HCT116 (cell line): ENCODE measurements at regions not wholly inside any gene's neighbourhood (a gene's known extent, or its start where the extent isn't known, plus 50 kb on each side); places are given as distances from the start of the nearest gene placed in this dataset.

ENCODE experiments used
- ATAC-seq: fragments of 200-7000 bp; cut with Tn5 transposase; 2 replicates; pipeline ENCODE4 v1.9.1; 2020; ENCODE audit warnings: mild to moderate bottlenecking, moderate library complexity
- BruUV-seq: library from RNA; stranded (reverse); fragments of 400-500 nt; replicated peaks from 2 replicates; lab custom pipeline; 2021; lab: Mats Ljungman, UMichigan
- CTCF ChIA-PET: fragments of 300-600 bp; sonication (Branson Sonifier 250); formaldehyde crosslinking; loops from one replicate; lab custom pipeline; 2021; ENCODE audit warnings: antibody characterized with exemption; lab: Charles Lee
- POLR2A ChIA-PET: fragments of 300-600, 350-600 bp; sonication (Branson Sonifier 250); formaldehyde crosslinking; loops from one replicate; lab custom pipeline; 2021; ENCODE audit warnings: antibody characterized with exemption; lab: Charles Lee
- RAD21 ChIA-PET, 2 experiments: fragments of 300-600 bp; sonication (Branson Sonifier 250); formaldehyde crosslinking; loops; one replicate each; lab custom pipeline; 2023; ENCODE audit warnings: low total read pairs in 2 of 2; ENCODE audit not compliant: uncharacterized antibody in 2 of 2, unreplicated experiment in 2 of 2, low non-redundant PET in 1 of 2; lab: Charles Lee
- DNase-seq: peaks from one replicate; pipeline ENCODE4 v3.0.0-alpha.2; 2010; ENCODE audit warnings: low read depth, low spot score
- H2AFZ ChIP-seq: fragments of 200-600 bp; shearing (Covaris generic), sonication (generic); 2 replicates; pipeline ENCODE4 v1.6.1; 2017; ENCODE audit warnings: low read depth, mixed run types, mixed read lengths, antibody characterized with exemption, low read length; ENCODE audit not compliant: poor library complexity, severe bottlenecking
- H3K27ac ChIP-seq: 2 replicates; pipeline ENCODE4 v1.5.1; 2012; ENCODE audit warnings: low read depth, low read length
- H3K27me3 ChIP-seq: fragments of 200-600 bp; sonication (generic); 2 replicates; pipeline ENCODE4 v1.6.1; 2016; ENCODE audit warnings: mixed run types, low read length, mixed read lengths; ENCODE audit not compliant: insufficient read depth
- H3K36me3 ChIP-seq, 2 experiments: fragments of 200-500 bp in 1 of 2; fragments of 200-600 bp in 1 of 2; sonication (Bioruptor generic) in 1 of 2; sonication (generic) in 1 of 2; 2 replicates each; pipeline versions ENCODE4 v1.5.1 to v1.6.1; 2014 to 2016; ENCODE audit warnings: low read length in 2 of 2, inconsistent platforms in 1 of 2, mixed read lengths in 1 of 2, mixed run types in 1 of 2; ENCODE audit not compliant: insufficient read depth in 2 of 2, control insufficient read depth in 1 of 2
- H3K4me1 ChIP-seq, 2 experiments: fragments of 200-600 bp in 1 of 2; sonication (generic) in 1 of 2; 2 replicates each; pipeline versions ENCODE4 v1.5.1 to v1.6.1; 2012 to 2017; ENCODE audit warnings: low read length in 2 of 2, inconsistent platforms in 1 of 2, mild to moderate bottlenecking in 1 of 2, mixed read lengths in 1 of 2, mixed run types in 1 of 2, moderate library complexity in 1 of 2; ENCODE audit not compliant: insufficient read depth in 2 of 2, control insufficient read depth in 1 of 2
- H3K4me2 ChIP-seq: fragments of 200-600 bp; sonication (generic); 2 replicates; pipeline ENCODE4 v1.6.1; 2017; ENCODE audit warnings: mixed run types, low read length, mixed read lengths
- H3K4me3 ChIP-seq, 2 experiments: fragments of 200-600 bp in 1 of 2; sonication (generic) in 1 of 2; replicated peaks in 1 of 2; 2 replicates each; pipeline ENCODE4 v1.5.1; 2011 to 2016; ENCODE audit warnings: low read length in 2 of 2, control low read depth in 1 of 2, low read depth in 1 of 2, mild to moderate bottlenecking in 1 of 2, mixed read lengths in 1 of 2, mixed run types in 1 of 2
- H3K79me2 ChIP-seq: fragments of 200-600 bp; sonication (generic); 2 replicates; pipeline ENCODE4 v1.6.1; 2017; ENCODE audit warnings: mild to moderate bottlenecking, mixed run types, low read length, moderate library complexity, mixed read lengths; ENCODE audit not compliant: insufficient read depth
- H3K9ac ChIP-seq: fragments of 200-600 bp; sonication (generic); 2 replicates; pipeline ENCODE4 v1.6.1; 2016; ENCODE audit warnings: low read length, mixed read lengths
- H3K9me2 ChIP-seq: fragments of 200-600 bp; sonication (generic), shearing (Covaris generic); 2 replicates; pipeline ENCODE4 v1.6.1; 2017; ENCODE audit warnings: mixed run types, mild to moderate bottlenecking, moderate library complexity; ENCODE audit not compliant: insufficient read depth
- H3K9me3 ChIP-seq, 2 experiments: fragments of 200-500 bp in 1 of 2; fragments of 200-600 bp in 1 of 2; sonication (Bioruptor generic) in 1 of 2; sonication (generic) in 1 of 2; 2 replicates each; pipeline ENCODE4 v1.6.1; 2014 to 2017; ENCODE audit warnings: low read length in 2 of 2, mixed read lengths in 2 of 2, inconsistent platforms in 1 of 2, low read depth in 1 of 2, mild to moderate bottlenecking in 1 of 2, mixed run types in 1 of 2, moderate library complexity in 1 of 2; ENCODE audit not compliant: control insufficient read depth in 1 of 2, insufficient read depth in 1 of 2
- H4K20me1 ChIP-seq: fragments of 200-600 bp; sonication (generic), shearing (Covaris generic); 2 replicates; pipeline ENCODE4 v1.6.1; 2017; ENCODE audit warnings: mixed run types, mild to moderate bottlenecking, moderate library complexity; ENCODE audit not compliant: insufficient read depth
- CBX3 ChIP-seq: IDR thresholded peaks from 2 replicates; pipeline ENCODE4 v1.6.1; 2012; ENCODE audit warnings: low read depth
- CEBPB ChIP-seq: IDR thresholded peaks from 2 replicates; pipeline ENCODE4 v1.6.1; 2012; ENCODE audit warnings: low read depth
- EGR1 ChIP-seq: IDR thresholded peaks from 2 replicates; pipeline ENCODE4 v1.6.1; 2012; ENCODE audit warnings: low read depth
- EZH2 ChIP-seq: fragments of 200-600 bp; sonication (generic); IDR thresholded peaks from 2 replicates; pipeline ENCODE4 v1.6.1; 2017; ENCODE audit warnings: antibody characterized with exemption, mixed run types
- JUND ChIP-seq: IDR thresholded peaks from 2 replicates; pipeline ENCODE4 v1.6.1; 2012
- MAX ChIP-seq: IDR thresholded peaks from 2 replicates; pipeline ENCODE4 v1.6.1; 2012
- POLR2AphosphoS5 ChIP-seq: IDR thresholded peaks from 2 replicates; pipeline ENCODE4 v1.6.1; 2011; ENCODE audit warnings: mild to moderate bottlenecking, low read depth, low read length, moderate library complexity
- YY1 ChIP-seq: IDR thresholded peaks from 2 replicates; pipeline ENCODE4 v1.6.1; 2011; ENCODE audit warnings: low read length, low read depth, moderate library complexity, mild to moderate bottlenecking; ENCODE audit not compliant: insufficient replicate concordance; ENCODE audit errors: extremely low read depth
- ZBTB33 ChIP-seq: IDR thresholded peaks from 2 replicates; pipeline ENCODE4 v1.6.1; 2011; ENCODE audit warnings: mild to moderate bottlenecking, low read length, moderate library complexity; ENCODE audit not compliant: insufficient replicate concordance; ENCODE audit errors: extremely low read depth
- ZFX ChIP-seq: fragments of 450-650 bp; IDR thresholded peaks from 2 replicates; pipeline ENCODE4 v1.6.1; 2017
- ZNF274 ChIP-seq: fragments of 200-500 bp; sonication (Bioruptor generic); IDR thresholded peaks from 2 replicates; pipeline ENCODE4 v1.6.1; 2014; ENCODE audit warnings: mild to moderate bottlenecking, low read depth, low read length, inconsistent platforms
- intact Hi-C: fragments of 100-400 bp; cut with micrococcal nuclease; formaldehyde crosslinking; loops from 2 replicates; pipeline ENCODE4 v1.10.0; 2022

GRCh38 chr5:102654559-102655349 lies 100.4 kb upstream of the PAM start (continued):
- TF ChIP-seq ZBTB33 = no peak
- TF ChIP-seq CEBPB = no peak
- no peak for TF ChIP-seq ZNF274
- no peak for TF ChIP-seq EGR1
- no peak for TF ChIP-seq ZFX
- TF ChIP-seq JUND = no peak
- TF ChIP-seq MAX = no peak
- no peak for TF ChIP-seq YY1
- no peak for TF ChIP-seq POLR2AphosphoS5
- no peak for TF ChIP-seq EZH2

- no peaks in the 10 kb centered on the region for H3K79me2 ChIP-seq
- H3K4me1 ChIP-seq = no peaks in the 10 kb centered on the region
- H3K36me3 ChIP-seq = no peaks in the 10 kb centered on the region
- H3K9me2 ChIP-seq = no peaks in the 10 kb centered on the region
- no TSS peak for BruUV-seq
- no peak overlapping the region for H3K9ac ChIP-seq
- ChIA-PET POLR2A (no interaction called here), RAD21 (no interaction called here)
- no peaks in the 10 kb centered on the region for H3K9me3 ChIP-seq
- no peak overlapping the region for H3K27ac ChIP-seq
- H3K4me2 ChIP-seq = no peak overlapping the region
- no peaks in the 10 kb centered on the region for H3K27me3 ChIP-seq
- no peak for ATAC-seq
- intact Hi-C loops = no loop called here
- H3K4me3 ChIP-seq = no peak overlapping the region
- no peak for TF ChIP-seq CBX3
- no peak for TF ChIP-seq POLR2AphosphoS5
- TF ChIP-seq YY1 = no peak
- TF ChIP-seq, all 23 proteins: peak for 0
- CTCF ChIA-PET = no interaction called here
- no peak for DNase-seq
- no peaks in the 10 kb centered on the region for H4K20me1 ChIP-seq
- no peak overlapping the region for H2AFZ ChIP-seq
These were observed 96.0 kb upstream of the PAM start for GRCh38 chr5:102659151-102659550.
